Neural progenitor cell (in vitro differentiated cells): ENCODE measurements at regions not wholly inside any gene's neighbourhood (a gene's known extent, or its start where the extent isn't known, plus 50 kb on each side); places are given as distances from the start of the nearest gene placed in this dataset.

Source experiments
- EZH2phosphoT487 ChIP-seq: fragments of 200-600 bp; sonication (generic); IDR thresholded peaks from 2 replicates; pipeline ENCODE4 v1.6.1; 2017; ENCODE audit warnings: antibody characterized with exemption
- TF ChIP-seq, protein P1 (sequence below): fragments of 200-600 bp; sonication (generic); IDR thresholded peaks from 2 replicates; pipeline ENCODE4 v1.5.1; 2017; ENCODE audit warnings: antibody characterized with exemption, mild to moderate bottlenecking

DNA sequence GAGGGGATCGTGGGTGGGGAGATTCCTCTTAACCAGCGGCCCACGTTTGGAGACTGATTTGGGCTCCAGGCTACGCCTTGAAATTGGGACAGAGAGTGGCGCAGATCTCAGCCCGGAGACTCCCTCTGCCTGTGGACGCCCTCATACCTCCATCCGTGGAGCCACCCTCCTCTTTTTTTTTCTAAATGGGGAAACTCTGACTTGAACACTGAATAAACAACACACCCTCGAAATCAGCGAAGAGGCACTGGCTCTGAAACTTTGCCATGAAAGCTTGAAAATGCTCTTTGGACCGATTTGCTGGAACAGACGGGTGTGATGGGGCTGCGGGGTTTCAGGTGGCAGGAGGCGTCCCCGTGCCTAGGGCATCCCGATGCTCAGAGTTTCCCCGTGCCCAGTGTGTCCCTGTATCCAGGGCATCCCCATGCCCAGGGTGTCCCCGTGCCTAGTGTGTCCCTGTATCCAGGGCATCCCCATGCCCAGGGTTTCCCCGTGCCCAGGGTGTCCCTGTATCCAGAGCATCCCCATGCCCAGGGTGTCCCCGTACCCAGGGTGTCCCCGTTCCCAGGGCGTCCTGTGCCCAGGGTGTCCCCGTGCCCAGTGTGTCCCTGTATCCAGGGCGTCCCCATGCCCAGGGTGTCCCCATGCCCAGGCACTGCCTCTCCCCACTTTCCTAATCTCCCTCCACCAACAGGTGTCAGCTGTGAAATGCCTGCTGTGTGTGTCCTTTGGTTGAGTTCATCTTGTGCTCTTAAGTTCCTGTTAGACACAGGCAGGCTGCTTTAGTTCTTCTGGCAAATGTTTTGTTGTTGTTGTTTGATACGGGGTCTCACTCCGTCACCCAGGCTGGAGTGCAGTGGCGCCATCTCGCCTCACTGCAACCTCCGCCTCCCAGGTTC, 187.0 kb downstream of the SEC14L1 start:
- TF ChIP-seq, protein P1, sequence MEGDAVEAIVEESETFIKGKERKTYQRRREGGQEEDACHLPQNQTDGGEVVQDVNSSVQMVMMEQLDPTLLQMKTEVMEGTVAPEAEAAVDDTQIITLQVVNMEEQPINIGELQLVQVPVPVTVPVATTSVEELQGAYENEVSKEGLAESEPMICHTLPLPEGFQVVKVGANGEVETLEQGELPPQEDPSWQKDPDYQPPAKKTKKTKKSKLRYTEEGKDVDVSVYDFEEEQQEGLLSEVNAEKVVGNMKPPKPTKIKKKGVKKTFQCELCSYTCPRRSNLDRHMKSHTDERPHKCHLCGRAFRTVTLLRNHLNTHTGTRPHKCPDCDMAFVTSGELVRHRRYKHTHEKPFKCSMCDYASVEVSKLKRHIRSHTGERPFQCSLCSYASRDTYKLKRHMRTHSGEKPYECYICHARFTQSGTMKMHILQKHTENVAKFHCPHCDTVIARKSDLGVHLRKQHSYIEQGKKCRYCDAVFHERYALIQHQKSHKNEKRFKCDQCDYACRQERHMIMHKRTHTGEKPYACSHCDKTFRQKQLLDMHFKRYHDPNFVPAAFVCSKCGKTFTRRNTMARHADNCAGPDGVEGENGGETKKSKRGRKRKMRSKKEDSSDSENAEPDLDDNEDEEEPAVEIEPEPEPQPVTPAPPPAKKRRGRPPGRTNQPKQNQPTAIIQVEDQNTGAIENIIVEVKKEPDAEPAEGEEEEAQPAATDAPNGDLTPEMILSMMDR, result no peak
- TF ChIP-seq EZH2phosphoT487, result no peak
